Colonic mucosa (tissue), 4 donors: ENCODE measurements at regions not wholly inside any gene's neighbourhood (a gene's known extent, or its start where the extent isn't known, plus 50 kb on each side); places are given as distances from the start of the nearest gene placed in this dataset.

Source experiments
- DNase-seq: peaks from one replicate; pipeline ENCODE4 v3.0.0-alpha.2; 2020
- H3K27ac ChIP-seq: fragments of 200-600 bp; one replicate; pipeline ENCODE4 v1.8.0; 2021
- H3K27me3 ChIP-seq: fragments of 200-600 bp; one replicate; pipeline ENCODE4 v1.8.0; 2021
- H3K36me3 ChIP-seq: fragments of 200-600 bp; one replicate; pipeline ENCODE4 v1.8.0; 2021
- H3K4me1 ChIP-seq: fragments of 200-600 bp; one replicate; pipeline ENCODE4 v1.8.0; 2021; ENCODE audit warnings: mild to moderate bottlenecking
- H3K4me3 ChIP-seq: fragments of 200-600 bp; one replicate; pipeline ENCODE4 v1.8.0; 2021
- H3K9ac ChIP-seq, 2 donors: one replicate each; pipeline ENCODE4 v1.7.0; 2013; ENCODE audit warnings: control low read depth in 2 of 2, low read depth in 2 of 2, low read length in 2 of 2
- H3K9me3 ChIP-seq: fragments of 200-600 bp; one replicate; pipeline ENCODE4 v1.8.0; 2021
- intact Hi-C: fragments of 100-400 bp; cut with DNase I; formaldehyde crosslinking; loops from one replicate; pipeline ENCODE4 v1.14.1; 2022
- TF ChIP-seq, protein P1 (sequence below): fragments of 200-600 bp; IDR thresholded peaks from one replicate; pipeline ENCODE4 v1.8.0; 2022; ENCODE audit warnings: antibody characterized with exemption, mild to moderate bottlenecking
- donor health status: healthy.
- donor health status: DM: no; HTN: no; CAD: no.
- donor health status: DM: no; HTN: no; CAD: no.

GRCh38 chr15:62549345-62549970, 384.4 kb upstream of the C2CD4B start:
- H3K4me3 ChIP-seq = no peak overlapping the region
- intact Hi-C loops = loop anchor here (10.0 kb wide), 1 partner anchor 155 kb away; the partner anchor contains the start of gene TLN2

GRCh38 chr15:62550106-62550505, 385.0 kb upstream of the C2CD4B start:
- DNase-seq = no peak
- intact Hi-C loops = loop anchor here (10.0 kb wide), 1 partner anchor 95 kb away; no protein-coding TSS in a partner anchor
- no peak overlapping the region for H3K4me3 ChIP-seq
- no peaks in the 10 kb centered on the region for H3K9me3 ChIP-seq
- no peak overlapping the region for H3K27ac ChIP-seq
- no peaks in the 10 kb centered on the region for H3K4me1 ChIP-seq
- no peak overlapping the region for H3K9ac ChIP-seq
- TF ChIP-seq, protein P1, sequence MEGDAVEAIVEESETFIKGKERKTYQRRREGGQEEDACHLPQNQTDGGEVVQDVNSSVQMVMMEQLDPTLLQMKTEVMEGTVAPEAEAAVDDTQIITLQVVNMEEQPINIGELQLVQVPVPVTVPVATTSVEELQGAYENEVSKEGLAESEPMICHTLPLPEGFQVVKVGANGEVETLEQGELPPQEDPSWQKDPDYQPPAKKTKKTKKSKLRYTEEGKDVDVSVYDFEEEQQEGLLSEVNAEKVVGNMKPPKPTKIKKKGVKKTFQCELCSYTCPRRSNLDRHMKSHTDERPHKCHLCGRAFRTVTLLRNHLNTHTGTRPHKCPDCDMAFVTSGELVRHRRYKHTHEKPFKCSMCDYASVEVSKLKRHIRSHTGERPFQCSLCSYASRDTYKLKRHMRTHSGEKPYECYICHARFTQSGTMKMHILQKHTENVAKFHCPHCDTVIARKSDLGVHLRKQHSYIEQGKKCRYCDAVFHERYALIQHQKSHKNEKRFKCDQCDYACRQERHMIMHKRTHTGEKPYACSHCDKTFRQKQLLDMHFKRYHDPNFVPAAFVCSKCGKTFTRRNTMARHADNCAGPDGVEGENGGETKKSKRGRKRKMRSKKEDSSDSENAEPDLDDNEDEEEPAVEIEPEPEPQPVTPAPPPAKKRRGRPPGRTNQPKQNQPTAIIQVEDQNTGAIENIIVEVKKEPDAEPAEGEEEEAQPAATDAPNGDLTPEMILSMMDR = no peak
- no peaks in the 10 kb centered on the region for H3K27me3 ChIP-seq
- H3K36me3 ChIP-seq = no peaks in the 10 kb centered on the region

More at GRCh38 chr15:62549345-62549970, 384.4 kb upstream of the C2CD4B start:
- no peaks in the 10 kb centered on the region for H3K27me3 ChIP-seq
- no peaks in the 10 kb centered on the region for H3K9me3 ChIP-seq
- no peak for DNase-seq
- H3K9ac ChIP-seq = no peak overlapping the region
- no peak overlapping the region for H3K27ac ChIP-seq
- H3K36me3 ChIP-seq = no peaks in the 10 kb centered on the region
- TF ChIP-seq, protein P1 = peak; percentile 51
- no peaks in the 10 kb centered on the region for H3K4me1 ChIP-seq

GRCh38 chr15:62552444-62552843, 387.4 kb upstream of the C2CD4B start:
- Histone ChIP-seq H3K4me3 (no peak overlapping the region), H3K27ac (no peak overlapping the region), H3K9me3 (no peaks in the 10 kb centered on the region), H3K27me3 (no peaks in the 10 kb centered on the region), H3K36me3 (no peaks in the 10 kb centered on the region), H3K4me1 (no peaks in the 10 kb centered on the region), H3K9ac (no peak overlapping the region)
- DNase-seq = no peak
- TF ChIP-seq, protein P1 = no peak
- intact Hi-C loops = loop anchor here (10.0 kb wide), 1 partner anchor 92 kb away; no protein-coding TSS in a partner anchor

DNA sequence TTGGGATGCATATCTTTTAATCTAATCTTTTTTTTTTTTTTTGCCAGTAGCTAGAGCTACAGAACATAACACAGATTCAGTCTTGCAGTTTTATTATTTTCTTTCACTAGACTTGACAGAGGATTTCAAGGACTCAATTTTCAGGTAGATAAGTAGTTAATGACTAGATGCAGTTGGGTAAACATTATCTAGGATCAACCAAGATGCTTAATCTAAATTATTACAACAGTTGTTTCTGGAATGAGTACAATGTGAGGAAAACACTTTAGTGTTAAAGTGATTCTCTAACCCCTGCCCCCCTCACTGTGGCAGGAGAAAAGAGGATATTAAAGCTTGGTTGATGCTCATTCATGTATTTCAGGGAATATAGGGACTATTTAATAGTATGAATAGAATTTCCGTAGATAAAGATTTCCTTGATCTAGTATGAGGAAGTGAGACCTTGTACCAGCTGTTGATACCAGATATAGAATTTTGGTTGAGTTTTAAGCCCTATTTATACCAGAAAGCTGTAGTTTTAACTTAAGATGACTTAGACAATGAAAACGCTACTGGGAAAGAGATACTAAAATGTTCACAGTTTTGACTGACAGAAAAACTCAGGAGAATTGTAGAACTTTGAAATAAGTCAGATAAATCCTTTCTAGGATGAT, 389.0 kb upstream of the C2CD4B start:
- Histone ChIP-seq H3K9me3 (no peaks in the 10 kb centered on the region), H3K27me3 (no peaks in the 10 kb centered on the region), H3K36me3 (no peaks in the 10 kb centered on the region), H3K4me3 (no peak overlapping the region), H3K4me1 (no peaks in the 10 kb centered on the region), H3K9ac (no peak overlapping the region), H3K27ac (no peak overlapping the region)
- TF ChIP-seq, protein P1 = no peak
- no peak for DNase-seq
- intact Hi-C loops = loop anchor here (10.0 kb wide), 1 partner anchor 91 kb away; no protein-coding TSS in a partner anchor

DNA sequence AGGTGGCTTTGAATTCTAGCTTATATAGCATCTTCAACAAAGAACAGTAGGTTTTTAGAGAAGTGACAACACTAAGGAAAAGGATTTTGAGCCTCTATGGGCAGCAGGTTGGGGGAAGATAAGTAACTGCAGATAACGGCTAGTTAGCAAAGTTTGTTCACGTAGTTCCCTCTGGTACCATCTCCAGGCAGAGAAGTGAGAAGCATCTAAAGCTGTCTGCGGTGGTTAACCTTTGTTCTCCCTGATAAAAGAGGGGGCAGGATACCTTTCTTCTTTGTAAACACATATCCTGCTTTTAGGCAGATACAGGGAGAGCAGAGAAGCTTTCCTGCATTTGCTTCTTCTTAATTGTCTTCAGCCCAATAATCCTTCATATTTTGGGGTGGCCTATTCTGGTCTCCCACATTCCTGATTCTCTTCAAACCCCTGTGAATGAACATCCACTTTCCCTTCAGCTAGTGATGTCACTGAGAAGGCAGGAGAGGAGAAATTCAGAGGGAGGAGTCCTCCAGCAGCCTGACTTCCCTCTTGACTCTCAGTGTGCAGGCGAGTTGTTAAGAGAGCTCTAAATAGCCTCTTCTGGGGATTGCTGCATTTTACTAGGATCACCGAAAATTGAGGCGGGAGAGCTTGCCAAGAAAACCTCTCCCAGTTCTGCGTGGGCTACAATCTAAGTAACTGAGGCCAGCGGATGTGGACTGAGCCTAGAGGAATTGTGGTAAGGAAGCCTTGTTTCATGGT, 393.7 kb upstream of the C2CD4B start:
- Histone ChIP-seq H3K27ac (no peak overlapping the region), H3K36me3 (no peaks in the 10 kb centered on the region), H3K4me1 (no peaks in the 10 kb centered on the region), H3K9me3 (no peaks in the 10 kb centered on the region), H3K27me3 (no peaks in the 10 kb centered on the region), H3K9ac (no peak overlapping the region), H3K4me3 (no peak overlapping the region)
- no peak for DNase-seq
- TF ChIP-seq, protein P1 = no peak
- intact Hi-C loops = loop anchor here (10.0 kb wide), 1 partner anchor 86 kb away; no protein-coding TSS in a partner anchor
